Neural cell (in vitro differentiated cells): ENCODE measurements at regions not wholly inside any gene's neighbourhood (a gene's known extent, or its start where the extent isn't known, plus 50 kb on each side); places are given as distances from the start of the nearest gene placed in this dataset.

ENCODE experiments used
- H2AFZ ChIP-seq: fragments of 200-600, 300-800 bp; sonication (generic), shearing (Covaris generic); 2 replicates; pipeline ENCODE4 v1.6.0; 2014; ENCODE audit warnings: low read depth, mild to moderate bottlenecking, antibody characterized with exemption, low read length, moderate library complexity
- H3F3A ChIP-seq: fragments of 200-600 bp; shearing (Covaris generic); 2 replicates; pipeline ENCODE4 v1.6.1; 2016; ENCODE audit warnings: mild to moderate bottlenecking, moderate library complexity, mixed read lengths, antibody characterized with exemption, low read length; ENCODE audit not compliant: insufficient read depth, poor library complexity, severe bottlenecking
- H3K27ac ChIP-seq: fragments of 200-600, 300-800 bp; sonication (generic), shearing (Covaris generic); 2 replicates; pipeline ENCODE4 v1.5.1; 2014; ENCODE audit warnings: mild to moderate bottlenecking, low read length, moderate library complexity
- H3K27me3 ChIP-seq: fragments of 300-800, 200-600 bp; sonication (generic), shearing (Covaris generic); 2 replicates; pipeline ENCODE4 v1.6.0; 2014; ENCODE audit warnings: mild to moderate bottlenecking, low read depth, low read length, moderate library complexity; ENCODE audit not compliant: insufficient read depth
- H3K36me3 ChIP-seq: fragments of 300-800, 200-600 bp; sonication (generic), shearing (Covaris generic); 2 replicates; pipeline ENCODE4 v1.5.1; 2014; ENCODE audit warnings: mild to moderate bottlenecking, antibody characterized with exemption, low read length, moderate library complexity; ENCODE audit not compliant: insufficient read depth
- H3K4me2 ChIP-seq: fragments of 300-800, 200-600 bp; sonication (generic), shearing (Covaris generic); 2 replicates; pipeline ENCODE4 v1.6.0; 2014; ENCODE audit warnings: mild to moderate bottlenecking, low read length
- H3K4me3 ChIP-seq: fragments of 300-800, 200-600 bp; sonication (generic), shearing (Covaris generic); 2 replicates; pipeline ENCODE4 v1.5.1; 2014; ENCODE audit warnings: mild to moderate bottlenecking, low read length, moderate library complexity
- H3K79me2 ChIP-seq: fragments of 200-600 bp; shearing (Covaris generic); replicated peaks from 2 replicates; pipeline ENCODE4 v1.6.0; 2014; ENCODE audit warnings: mild to moderate bottlenecking, low read length, moderate library complexity; ENCODE audit not compliant: insufficient read depth
- H3K9ac ChIP-seq: fragments of 300-800, 200-600 bp; sonication (generic), shearing (Covaris generic); 2 replicates; pipeline ENCODE4 v1.6.1; 2016; ENCODE audit warnings: mild to moderate bottlenecking, low read length, mixed read lengths
- H3K9me2 ChIP-seq: fragments of 200-600 bp; shearing (Covaris generic); 2 replicates; pipeline ENCODE4 v1.6.1; 2016; ENCODE audit warnings: mild to moderate bottlenecking, low read length, mixed read lengths; ENCODE audit not compliant: insufficient read depth
- H3K9me3 ChIP-seq: fragments of 200-600, 300-800 bp; sonication (generic), shearing (Covaris generic); 2 replicates; pipeline ENCODE4 v1.6.1; 2016; ENCODE audit warnings: mild to moderate bottlenecking, mixed run types, low read length, moderate library complexity, mixed read lengths
- H4K20me1 ChIP-seq: fragments of 200-600 bp; shearing (Covaris generic); 2 replicates; pipeline ENCODE4 v1.6.1; 2016; ENCODE audit warnings: mild to moderate bottlenecking, mixed run types; ENCODE audit not compliant: insufficient read depth
- CTCF ChIP-seq: fragments of 450-650 bp; IDR thresholded peaks from 2 replicates; pipeline ENCODE4 v1.5.1; 2014; ENCODE audit warnings: antibody characterized with exemption, mild to moderate bottlenecking, moderate library complexity; ENCODE audit not compliant: poor library complexity, severe bottlenecking
- EP300 ChIP-seq: fragments of 450-650 bp; conservative IDR thresholded peaks from 2 replicates; pipeline ENCODE4 v1.6.1; 2014; ENCODE audit warnings: antibody characterized with exemption, mild to moderate bottlenecking, moderate library complexity; ENCODE audit not compliant: poor library complexity, severe bottlenecking
- EZH2 ChIP-seq: fragments of 200-600, 300-800 bp; shearing (Covaris generic), sonication (generic); IDR thresholded peaks from 2 replicates; pipeline ENCODE4 v1.6.1; 2014; ENCODE audit warnings: antibody characterized with exemption, low read length, borderline replicate concordance, mild to moderate bottlenecking; ENCODE audit not compliant: insufficient read depth, poor library complexity, severe bottlenecking
- MXI1 ChIP-seq: fragments of 450-650 bp; conservative IDR thresholded peaks from 2 replicates; pipeline ENCODE4 v1.6.1; 2014; ENCODE audit warnings: antibody characterized with exemption, mild to moderate bottlenecking; ENCODE audit not compliant: poor library complexity, severe bottlenecking
- POLR2AphosphoS5 ChIP-seq: IDR thresholded peaks from 2 replicates; pipeline ENCODE4 v1.6.1; 2012
- RAD21 ChIP-seq: fragments of 450-650 bp; conservative IDR thresholded peaks from 2 replicates; pipeline ENCODE4 v1.6.1; 2014; ENCODE audit warnings: antibody characterized with exemption, mild to moderate bottlenecking, moderate library complexity
- REST ChIP-seq: IDR thresholded peaks from 2 replicates; pipeline ENCODE4 v1.6.1; 2012; ENCODE audit warnings: borderline replicate concordance
- SMC3 ChIP-seq: fragments of 450-650 bp; conservative IDR thresholded peaks from 2 replicates; pipeline ENCODE4 v1.6.1; 2014; ENCODE audit warnings: antibody characterized with exemption, mild to moderate bottlenecking, moderate library complexity; ENCODE audit not compliant: poor library complexity
- TAF1 ChIP-seq: IDR thresholded peaks from 2 replicates; pipeline ENCODE4 v1.6.1; 2012; ENCODE audit warnings: low read depth

- Histone ChIP-seq H3F3A (no peaks in the 10 kb centered on the region), H3K4me2 (no peak overlapping the region), H3K9me3 (no peaks in the 10 kb centered on the region), H2AFZ (no peak overlapping the region), H4K20me1 (no peaks in the 10 kb centered on the region), H3K27ac (no peak overlapping the region), H3K36me3 (no peaks in the 10 kb centered on the region), H3K27me3 (no peaks in the 10 kb centered on the region), H3K4me3 (no peak overlapping the region), H3K9ac (no peak overlapping the region), H3K9me2 (no peaks in the 10 kb centered on the region), H3K79me2 (no peaks in the 10 kb centered on the region)
- TF ChIP-seq RAD21, result no peak
Observed at GRCh38 chr13:62324842-62325241, 909.2 kb upstream of the PCDH20 start.

GRCh38 chr13:62321895-62322294 is 906.2 kb upstream of the PCDH20 start:
- Histone ChIP-seq H3F3A (no peaks in the 10 kb centered on the region), H3K4me3 (no peak overlapping the region), H2AFZ (no peak overlapping the region), H3K27ac (no peak overlapping the region), H3K79me2 (no peaks in the 10 kb centered on the region), H4K20me1 (no peaks in the 10 kb centered on the region), H3K9me2 (no peaks in the 10 kb centered on the region), H3K36me3 (no peaks in the 10 kb centered on the region), H3K27me3 (no peaks in the 10 kb centered on the region), H3K9me3 (no peaks in the 10 kb centered on the region), H3K9ac (no peak overlapping the region), H3K4me2 (no peak overlapping the region)
- TF ChIP-seq REST (no peak), EP300 (no peak), EZH2 (no peak), TAF1 (no peak), MXI1 (no peak), SMC3 (no peak), POLR2AphosphoS5 (no peak), RAD21 (no peak), CTCF (no peak)

- Histone ChIP-seq H3K4me3 (no peak overlapping the region), H3K4me2 (no peak overlapping the region), H2AFZ (no peak overlapping the region), H3K9me2 (no peaks in the 10 kb centered on the region), H3F3A (no peaks in the 10 kb centered on the region), H3K27me3 (no peaks in the 10 kb centered on the region), H3K9me3 (no peaks in the 10 kb centered on the region), H3K36me3 (no peaks in the 10 kb centered on the region), H4K20me1 (no peaks in the 10 kb centered on the region), H3K27ac (no peak overlapping the region), H3K79me2 (no peaks in the 10 kb centered on the region), H3K9ac (no peak overlapping the region)
- TF ChIP-seq EP300 (no peak), POLR2AphosphoS5 (no peak), CTCF (no peak), RAD21 (no peak), EZH2 (no peak), REST (no peak), TAF1 (no peak), MXI1 (no peak), SMC3 (no peak)
Observed at GRCh38 chr13:62321139-62321538, 905.5 kb upstream of the PCDH20 start.
